Activated naive CD4-positive, alpha-beta T cell treated with anti-CD3 and anti-CD28 coated beads, Interleukin-2, amount 50 U/mL, for 24 hours (primary cell): ENCODE measurements at regions not wholly inside any gene's neighbourhood (a gene's known extent, or its start where the extent isn't known, plus 50 kb on each side); places are given as distances from the start of the nearest gene placed in this dataset.

Source experiments
- H3K27ac Mint-ChIP-seq: one replicate; pipeline ENCODE4 v1.8.0; 2021; ENCODE audit warnings: mild to moderate bottlenecking, mixed read lengths
- H3K27me3 Mint-ChIP-seq: one replicate; pipeline ENCODE4 v1.8.0; 2021; ENCODE audit warnings: mixed read lengths
- H3K36me3 Mint-ChIP-seq: one replicate; pipeline ENCODE4 v1.8.0; 2021; ENCODE audit warnings: mixed read lengths
- H3K4me1 Mint-ChIP-seq: one replicate; pipeline ENCODE4 v1.8.0; 2021; ENCODE audit warnings: mixed read lengths
- H3K4me3 Mint-ChIP-seq: one replicate; pipeline ENCODE4 v1.8.0; 2021; ENCODE audit warnings: mild to moderate bottlenecking, mixed read lengths
- H3K9me3 Mint-ChIP-seq: one replicate; pipeline ENCODE4 v1.8.0; 2021; ENCODE audit warnings: mixed read lengths

GRCh38 chr9:106684940-106685695, 177.8 kb upstream of the ZNF462 start:
- no peaks in the 10 kb centered on the region for H3K36me3 Mint-ChIP-seq
- no peak overlapping the region for H3K27ac Mint-ChIP-seq
- no peaks in the 10 kb centered on the region for H3K27me3 Mint-ChIP-seq
- no peak overlapping the region for H3K4me3 Mint-ChIP-seq
- no peaks in the 10 kb centered on the region for H3K4me1 Mint-ChIP-seq
- H3K9me3 Mint-ChIP-seq: no peaks in the 10 kb centered on the region

- Mint-ChIP-seq H3K4me1 (no peaks in the 10 kb centered on the region), H3K27ac (no peak overlapping the region), H3K36me3 (no peaks in the 10 kb centered on the region), H3K9me3 (no peaks in the 10 kb centered on the region), H3K27me3 (no peaks in the 10 kb centered on the region), H3K4me3 (no peak overlapping the region)
Measured at GRCh38 chr9:106689089-106689488, 173.9 kb upstream of the ZNF462 start.

GRCh38 chr9:106691627-106692026, 171.3 kb upstream of the ZNF462 start:
- Mint-ChIP-seq H3K9me3 (peaks cover 5% of the 10 kb centered on the region), H3K27me3 (no peaks in the 10 kb centered on the region), H3K4me3 (no peak overlapping the region), H3K36me3 (no peaks in the 10 kb centered on the region), H3K4me1 (no peaks in the 10 kb centered on the region), H3K27ac (no peak overlapping the region)

GRCh38 chr9:106693558-106693957, 169.4 kb upstream of the ZNF462 start:
- Mint-ChIP-seq H3K36me3 (no peaks in the 10 kb centered on the region), H3K4me3 (no peak overlapping the region), H3K27me3 (no peaks in the 10 kb centered on the region), H3K9me3 (peaks cover 5% of the 10 kb centered on the region), H3K4me1 (no peaks in the 10 kb centered on the region), H3K27ac (no peak overlapping the region)

- no peaks in the 10 kb centered on the region for H3K4me1 Mint-ChIP-seq
- no peak overlapping the region for H3K4me3 Mint-ChIP-seq
- H3K9me3 Mint-ChIP-seq: peaks cover 5% of the 10 kb centered on the region
- H3K27me3 Mint-ChIP-seq: no peaks in the 10 kb centered on the region
- H3K27ac Mint-ChIP-seq: no peak overlapping the region
- H3K36me3 Mint-ChIP-seq: no peaks in the 10 kb centered on the region
Measured at GRCh38 chr9:106696804-106697203, 166.2 kb upstream of the ZNF462 start.

- Mint-ChIP-seq H3K4me3 (no peak overlapping the region), H3K27ac (no peak overlapping the region), H3K36me3 (no peaks in the 10 kb centered on the region), H3K4me1 (no peaks in the 10 kb centered on the region), H3K9me3 (peaks cover 6% of the 10 kb centered on the region), H3K27me3 (no peaks in the 10 kb centered on the region)
Measured at GRCh38 chr9:106697390-106697749, 165.6 kb upstream of the ZNF462 start.

GRCh38 chr9:106697750-106698502, 165.0 kb upstream of the ZNF462 start:
- no peaks in the 10 kb centered on the region for H3K4me1 Mint-ChIP-seq
- no peaks in the 10 kb centered on the region for H3K36me3 Mint-ChIP-seq
- no peak overlapping the region for H3K4me3 Mint-ChIP-seq
- H3K9me3 Mint-ChIP-seq: peaks cover 11% of the 10 kb centered on the region
- H3K27ac Mint-ChIP-seq: no peak overlapping the region
- H3K27me3 Mint-ChIP-seq: no peaks in the 10 kb centered on the region

GRCh38 chr9:106700676-106701075, 162.3 kb upstream of the ZNF462 start:
- H3K9me3 Mint-ChIP-seq: peaks cover 6% of the 10 kb centered on the region
- no peaks in the 10 kb centered on the region for H3K27me3 Mint-ChIP-seq
- no peaks in the 10 kb centered on the region for H3K4me1 Mint-ChIP-seq

GRCh38 chr9:106701611-106702010, 161.4 kb upstream of the ZNF462 start:
- H3K36me3 Mint-ChIP-seq: no peaks in the 10 kb centered on the region
- no peak overlapping the region for H3K4me3 Mint-ChIP-seq
- H3K4me1 Mint-ChIP-seq: no peaks in the 10 kb centered on the region
- no peak overlapping the region for H3K27ac Mint-ChIP-seq
- no peaks in the 10 kb centered on the region for H3K27me3 Mint-ChIP-seq
- peaks cover 6% of the 10 kb centered on the region for H3K9me3 Mint-ChIP-seq

More at GRCh38 chr9:106700676-106701075, 162.3 kb upstream of the ZNF462 start:
- H3K27ac Mint-ChIP-seq: no peak overlapping the region
- no peak overlapping the region for H3K4me3 Mint-ChIP-seq
- no peaks in the 10 kb centered on the region for H3K36me3 Mint-ChIP-seq

- Mint-ChIP-seq H3K36me3 (no peaks in the 10 kb centered on the region), H3K9me3 (peaks cover 6% of the 10 kb centered on the region), H3K4me3 (no peak overlapping the region), H3K27me3 (no peaks in the 10 kb centered on the region), H3K27ac (no peak overlapping the region), H3K4me1 (no peaks in the 10 kb centered on the region)
Measured at GRCh38 chr9:106704056-106704615, 158.8 kb upstream of the ZNF462 start.

GRCh38 chr9:106707291-106707690, 155.7 kb upstream of the ZNF462 start:
- no peaks in the 10 kb centered on the region for H3K4me1 Mint-ChIP-seq
- H3K9me3 Mint-ChIP-seq: peaks cover 6% of the 10 kb centered on the region
- H3K4me3 Mint-ChIP-seq: no peak overlapping the region

GRCh38 chr9:106707738-106708474, 155.1 kb upstream of the ZNF462 start:
- no peaks in the 10 kb centered on the region for H3K4me1 Mint-ChIP-seq
- no peaks in the 10 kb centered on the region for H3K9me3 Mint-ChIP-seq
- H3K4me3 Mint-ChIP-seq: no peak overlapping the region
- H3K36me3 Mint-ChIP-seq: no peaks in the 10 kb centered on the region
- no peaks in the 10 kb centered on the region for H3K27me3 Mint-ChIP-seq
- H3K27ac Mint-ChIP-seq: no peak overlapping the region

More at GRCh38 chr9:106707291-106707690, 155.7 kb upstream of the ZNF462 start:
- Mint-ChIP-seq H3K36me3 (no peaks in the 10 kb centered on the region), H3K27me3 (no peaks in the 10 kb centered on the region), H3K27ac (no peak overlapping the region)

- Mint-ChIP-seq H3K4me1 (no peaks in the 10 kb centered on the region), H3K4me3 (no peak overlapping the region), H3K36me3 (no peaks in the 10 kb centered on the region), H3K27ac (no peak overlapping the region), H3K9me3 (no peaks in the 10 kb centered on the region), H3K27me3 (no peaks in the 10 kb centered on the region)
Measured at GRCh38 chr9:106708475-106709146, 154.4 kb upstream of the ZNF462 start.

GRCh38 chr9:106712279-106712678, 150.7 kb upstream of the ZNF462 start:
- H3K4me3 Mint-ChIP-seq: no peak overlapping the region
- H3K9me3 Mint-ChIP-seq: no peaks in the 10 kb centered on the region
- no peaks in the 10 kb centered on the region for H3K27me3 Mint-ChIP-seq
- H3K27ac Mint-ChIP-seq: no peak overlapping the region
- H3K4me1 Mint-ChIP-seq: no peaks in the 10 kb centered on the region
- H3K36me3 Mint-ChIP-seq: no peaks in the 10 kb centered on the region

GRCh38 chr9:106713206-106713605, 149.8 kb upstream of the ZNF462 start:
- no peaks in the 10 kb centered on the region for H3K27me3 Mint-ChIP-seq
- H3K36me3 Mint-ChIP-seq: no peaks in the 10 kb centered on the region
- no peaks in the 10 kb centered on the region for H3K4me1 Mint-ChIP-seq
- H3K4me3 Mint-ChIP-seq: no peak overlapping the region
- H3K9me3 Mint-ChIP-seq: no peaks in the 10 kb centered on the region
- H3K27ac Mint-ChIP-seq: no peak overlapping the region
